Panc1 (cell line): ENCODE measurements at regions not wholly inside any gene's neighbourhood (a gene's known extent, or its start where the extent isn't known, plus 50 kb on each side); places are given as distances from the start of the nearest gene placed in this dataset.

Experiments used
- CTCF ChIP-seq: fragments of 450-650 bp; IDR thresholded peaks from 2 replicates; pipeline ENCODE4 v1.5.1; 2017; ENCODE audit warnings: mild to moderate bottlenecking
- POLR2AphosphoS5 ChIP-seq: IDR thresholded peaks from 2 replicates; pipeline ENCODE4 v1.6.1; 2012; ENCODE audit warnings: mild to moderate bottlenecking, low read depth, low read length, moderate library complexity
- TCF7L2 ChIP-seq: IDR thresholded peaks from 2 replicates; pipeline ENCODE4 v1.6.1; 2011; ENCODE audit warnings: mild to moderate bottlenecking, low read depth, low read length, inconsistent platforms
- TF ChIP-seq, protein P1 (sequence below), 2 experiments: IDR thresholded peaks; 2 replicates each; pipeline ENCODE4 v1.6.1; 2011 to 2012; ENCODE audit warnings: low read depth in 2 of 2, control low read depth in 1 of 2, low read length in 1 of 2, mild to moderate bottlenecking in 1 of 2, moderate library complexity in 1 of 2; ENCODE audit not compliant: insufficient read depth in 1 of 2

DNA sequence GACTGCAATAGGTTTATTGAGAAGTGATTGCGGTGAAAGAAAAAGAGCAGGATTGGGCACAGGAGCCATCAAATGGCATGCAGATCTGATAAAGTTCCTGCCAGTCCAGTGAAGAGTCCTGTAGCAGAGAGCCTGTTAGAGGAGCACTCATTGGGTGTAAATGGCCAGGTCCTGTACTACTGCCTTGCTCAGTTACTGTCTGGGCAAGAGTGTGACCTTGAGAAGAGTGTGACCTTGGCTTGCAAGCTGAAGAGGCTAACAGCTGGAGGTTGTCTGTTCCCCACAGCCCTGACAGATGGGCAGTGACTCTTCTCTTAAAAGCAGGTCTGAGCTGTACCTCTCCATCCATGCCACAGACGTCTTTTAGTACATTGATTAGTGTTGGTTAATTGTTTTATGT is 148.6 kb upstream of the SLC38A2 start:
- TF ChIP-seq CTCF: no peak
- TF ChIP-seq, protein P1, sequence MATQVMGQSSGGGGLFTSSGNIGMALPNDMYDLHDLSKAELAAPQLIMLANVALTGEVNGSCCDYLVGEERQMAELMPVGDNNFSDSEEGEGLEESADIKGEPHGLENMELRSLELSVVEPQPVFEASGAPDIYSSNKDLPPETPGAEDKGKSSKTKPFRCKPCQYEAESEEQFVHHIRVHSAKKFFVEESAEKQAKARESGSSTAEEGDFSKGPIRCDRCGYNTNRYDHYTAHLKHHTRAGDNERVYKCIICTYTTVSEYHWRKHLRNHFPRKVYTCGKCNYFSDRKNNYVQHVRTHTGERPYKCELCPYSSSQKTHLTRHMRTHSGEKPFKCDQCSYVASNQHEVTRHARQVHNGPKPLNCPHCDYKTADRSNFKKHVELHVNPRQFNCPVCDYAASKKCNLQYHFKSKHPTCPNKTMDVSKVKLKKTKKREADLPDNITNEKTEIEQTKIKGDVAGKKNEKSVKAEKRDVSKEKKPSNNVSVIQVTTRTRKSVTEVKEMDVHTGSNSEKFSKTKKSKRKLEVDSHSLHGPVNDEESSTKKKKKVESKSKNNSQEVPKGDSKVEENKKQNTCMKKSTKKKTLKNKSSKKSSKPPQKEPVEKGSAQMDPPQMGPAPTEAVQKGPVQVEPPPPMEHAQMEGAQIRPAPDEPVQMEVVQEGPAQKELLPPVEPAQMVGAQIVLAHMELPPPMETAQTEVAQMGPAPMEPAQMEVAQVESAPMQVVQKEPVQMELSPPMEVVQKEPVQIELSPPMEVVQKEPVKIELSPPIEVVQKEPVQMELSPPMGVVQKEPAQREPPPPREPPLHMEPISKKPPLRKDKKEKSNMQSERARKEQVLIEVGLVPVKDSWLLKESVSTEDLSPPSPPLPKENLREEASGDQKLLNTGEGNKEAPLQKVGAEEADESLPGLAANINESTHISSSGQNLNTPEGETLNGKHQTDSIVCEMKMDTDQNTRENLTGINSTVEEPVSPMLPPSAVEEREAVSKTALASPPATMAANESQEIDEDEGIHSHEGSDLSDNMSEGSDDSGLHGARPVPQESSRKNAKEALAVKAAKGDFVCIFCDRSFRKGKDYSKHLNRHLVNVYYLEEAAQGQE (IDR thresholded peaks at IDR 0.05; ENCODE audit: insufficient read depth in 1 of 2, low read depth in 2 of 2, low read length in 1 of 2): no peak
- no peak for TF ChIP-seq POLR2AphosphoS5
- no peak for TF ChIP-seq TCF7L2
